ENCODE measurements at regions not wholly inside any gene's neighbourhood (a gene's known extent, or its start where the extent isn't known, plus 50 kb on each side); places are given as distances from the start of the nearest gene placed in this dataset.
"Not testable (repeated sequence)": the region's sequence is repeated elsewhere in the genome, so short reads cannot be mapped to it uniquely, and the experiment has no call there.

DNA sequence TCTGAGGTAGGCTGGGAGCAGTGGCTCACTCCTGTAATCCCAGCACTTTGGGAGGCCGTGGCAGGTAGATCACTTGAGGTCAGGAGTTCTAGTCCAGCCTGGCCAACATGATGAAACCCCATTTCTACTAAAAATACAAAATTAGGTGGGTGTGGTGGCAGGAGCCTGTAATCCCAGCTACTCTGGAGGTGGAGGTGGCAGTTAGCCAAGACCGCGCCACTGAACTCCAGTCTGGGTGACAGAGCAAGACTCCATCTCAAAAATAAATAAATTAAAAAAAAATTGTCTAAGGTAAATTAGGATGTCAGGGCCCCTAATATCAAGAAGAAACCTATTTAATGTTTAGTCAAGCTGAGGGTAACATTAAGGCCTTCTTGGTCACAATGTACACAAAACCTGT lies 123.7 kb upstream of the TUSC1 start:
- TF ChIP-seq POLR2A (IDR thresholded peaks at IDR 0.05); POLR2AphosphoS5 (IDR thresholded peaks at IDR 0.05; ENCODE audit: insufficient read depth in 1 of 2, low read depth in 1 of 2): not testable (repeated sequence)
- TF ChIP-seq, protein P1, sequence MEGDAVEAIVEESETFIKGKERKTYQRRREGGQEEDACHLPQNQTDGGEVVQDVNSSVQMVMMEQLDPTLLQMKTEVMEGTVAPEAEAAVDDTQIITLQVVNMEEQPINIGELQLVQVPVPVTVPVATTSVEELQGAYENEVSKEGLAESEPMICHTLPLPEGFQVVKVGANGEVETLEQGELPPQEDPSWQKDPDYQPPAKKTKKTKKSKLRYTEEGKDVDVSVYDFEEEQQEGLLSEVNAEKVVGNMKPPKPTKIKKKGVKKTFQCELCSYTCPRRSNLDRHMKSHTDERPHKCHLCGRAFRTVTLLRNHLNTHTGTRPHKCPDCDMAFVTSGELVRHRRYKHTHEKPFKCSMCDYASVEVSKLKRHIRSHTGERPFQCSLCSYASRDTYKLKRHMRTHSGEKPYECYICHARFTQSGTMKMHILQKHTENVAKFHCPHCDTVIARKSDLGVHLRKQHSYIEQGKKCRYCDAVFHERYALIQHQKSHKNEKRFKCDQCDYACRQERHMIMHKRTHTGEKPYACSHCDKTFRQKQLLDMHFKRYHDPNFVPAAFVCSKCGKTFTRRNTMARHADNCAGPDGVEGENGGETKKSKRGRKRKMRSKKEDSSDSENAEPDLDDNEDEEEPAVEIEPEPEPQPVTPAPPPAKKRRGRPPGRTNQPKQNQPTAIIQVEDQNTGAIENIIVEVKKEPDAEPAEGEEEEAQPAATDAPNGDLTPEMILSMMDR (IDR thresholded peaks at IDR 0.05) = not testable (repeated sequence)
